Heart right ventricle (tissue), 16 donors: ENCODE measurements at regions not wholly inside any gene's neighbourhood (a gene's known extent, or its start where the extent isn't known, plus 50 kb on each side); places are given as distances from the start of the nearest gene placed in this dataset.

Experiments used
- ATAC-seq, 8 donors: fragments of 200-7000 bp; cut with Tn5 transposase; one replicate each; pipeline ENCODE4 v1.9.1; 2020; ENCODE audit warnings: mild to moderate bottlenecking in 8 of 8, moderate library complexity in 8 of 8, moderate number of reproducible peaks in 1 of 8
- DNase-seq, 2 donors: peaks; one replicate each; pipeline ENCODE4 v3.0.0-alpha.2; 2020
- H3K27ac ChIP-seq, 10 donors: fragments of 200-600 bp; sonication (generic) in 2 of 10; one replicate each; pipeline versions ENCODE4 v1.5.0 to v1.8.0; 2020 to 2022; ENCODE audit warnings: mild to moderate bottlenecking in 3 of 10
- H3K27me3 ChIP-seq, 7 donors: fragments of 200-600 bp; one replicate each; pipeline ENCODE4 v1.8.0; 2021 to 2022; ENCODE audit warnings: mild to moderate bottlenecking in 2 of 7
- H3K36me3 ChIP-seq, 9 donors: fragments of 200-600 bp; sonication (generic) in 1 of 9; one replicate each; pipeline versions ENCODE4 v1.5.0 to v1.8.0; 2020 to 2022; ENCODE audit warnings: mild to moderate bottlenecking in 2 of 9
- H3K4me1 ChIP-seq, 9 donors: fragments of 200-600 bp; sonication (generic) in 1 of 9; one replicate each; pipeline versions ENCODE4 v1.5.0 to v1.8.0; 2020 to 2022; ENCODE audit warnings: mild to moderate bottlenecking in 4 of 9
- H3K4me3 ChIP-seq, 10 donors: fragments of 200-600 bp; sonication (generic) in 2 of 10; one replicate each; pipeline versions ENCODE4 v1.5.0 to v1.8.0; 2020 to 2022; ENCODE audit warnings: mild to moderate bottlenecking in 7 of 10, moderate library complexity in 2 of 10
- H3K9me3 ChIP-seq, 11 donors: fragments of 200-600 bp in 10 of 11; sonication (generic) in 2 of 11; one replicate each; pipeline versions ENCODE4 v1.5.0 to v1.8.0; 2013 to 2022; ENCODE audit warnings: mild to moderate bottlenecking in 2 of 11, control low read depth in 1 of 11, moderate library complexity in 1 of 11
- WGBS, 2 donors: extraction: QIAGEN DNeasy Blood & Tissue Kit; methylation state at CpG; one replicate each; pipeline ENCODE4 v1.1.7; 2013; ENCODE audit warnings: inconsistent platforms in 1 of 2; 5-methylcytosine and 5-hydroxymethylcytosine counted together
- intact Hi-C, 10 donors: fragments of 100-400 bp; cut with DNase I; formaldehyde crosslinking; loops; one replicate each; pipeline versions ENCODE4 v1.11.1 to v1.14.2; 2022
- TF ChIP-seq, protein P1 (sequence below), 9 donors: fragments of 200-600 bp; sonication (generic) in 2 of 9; IDR thresholded peaks; one replicate each; pipeline versions ENCODE4 v1.5.0 to v1.8.0; 2021 to 2022; ENCODE audit warnings: antibody characterized with exemption in 9 of 9, mild to moderate bottlenecking in 5 of 9, moderate library complexity in 1 of 9
- donor health status: Arrhythmogenic right ventricular cardiomyopathy.
- donor health status: ischemic (EF 13 %, LVEDD 7.1; RV severe dilation, severe dysfunction).
- donor health status: healthy with polysubstance abuse.
- donor health status: DM: no; HTN: yes; CAD: no.
- donor health status: DM: no; HTN: no; CAD: no.
- donor health status: ischemic (EF 25% LVEDD 6.9; RV normal size, moderate dysfunction).
- donor health status: ischemic (EF 25% LVEDD 5.7; RV mildly dilated, moderate dysfunction).
- donor health status: healthy.
- donor health status: DM: yes; HTN: yes; CAD: no.
- donor health status: Ischemic cardiomyopathy.
- donor health status: ischemic (EF 35%, LVEDD 5.7; RV mildly dilated, moderate dysfunction).
- donor health status: nonischemic (EF 11% LVEDD 7.7; RV severe dilation, severe dysfunction).
- donor health status: DM: yes; HTN: yes; CAD: no.
- donor health status: PGD.
- donor health status: ischemic (EF 29% LVEDD 5.4; RV normal size, mild dysfunction).
- donor health status: nonischemic (EF 23%, LVEDD 6.1; RV moderate dilation, normal function).

- H3K27ac ChIP-seq: no peak overlapping the region
- ATAC-seq: no peak
- intact Hi-C loops: no loop called here
- H3K4me3 ChIP-seq: no peak overlapping the region
- WGBS, 2 donors: 37 to 54% methylated on average over 2 of the region's 2 CpGs
- no peaks in the 10 kb centered on the region for H3K9me3 ChIP-seq
- no peaks in the 10 kb centered on the region for H3K4me1 ChIP-seq
- no peak for DNase-seq
- peaks cover 0 to 4% (median 0%) of the 10 kb centered on the region in 7 donors for H3K27me3 ChIP-seq
- H3K36me3 ChIP-seq: no peaks in the 10 kb centered on the region
- TF ChIP-seq, protein P1, sequence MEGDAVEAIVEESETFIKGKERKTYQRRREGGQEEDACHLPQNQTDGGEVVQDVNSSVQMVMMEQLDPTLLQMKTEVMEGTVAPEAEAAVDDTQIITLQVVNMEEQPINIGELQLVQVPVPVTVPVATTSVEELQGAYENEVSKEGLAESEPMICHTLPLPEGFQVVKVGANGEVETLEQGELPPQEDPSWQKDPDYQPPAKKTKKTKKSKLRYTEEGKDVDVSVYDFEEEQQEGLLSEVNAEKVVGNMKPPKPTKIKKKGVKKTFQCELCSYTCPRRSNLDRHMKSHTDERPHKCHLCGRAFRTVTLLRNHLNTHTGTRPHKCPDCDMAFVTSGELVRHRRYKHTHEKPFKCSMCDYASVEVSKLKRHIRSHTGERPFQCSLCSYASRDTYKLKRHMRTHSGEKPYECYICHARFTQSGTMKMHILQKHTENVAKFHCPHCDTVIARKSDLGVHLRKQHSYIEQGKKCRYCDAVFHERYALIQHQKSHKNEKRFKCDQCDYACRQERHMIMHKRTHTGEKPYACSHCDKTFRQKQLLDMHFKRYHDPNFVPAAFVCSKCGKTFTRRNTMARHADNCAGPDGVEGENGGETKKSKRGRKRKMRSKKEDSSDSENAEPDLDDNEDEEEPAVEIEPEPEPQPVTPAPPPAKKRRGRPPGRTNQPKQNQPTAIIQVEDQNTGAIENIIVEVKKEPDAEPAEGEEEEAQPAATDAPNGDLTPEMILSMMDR (IDR thresholded peaks at IDR 0.05): no peak
Measured at GRCh38 chr9:107221321-107221720, 61.8 kb upstream of the RAD23B start.

DNA sequence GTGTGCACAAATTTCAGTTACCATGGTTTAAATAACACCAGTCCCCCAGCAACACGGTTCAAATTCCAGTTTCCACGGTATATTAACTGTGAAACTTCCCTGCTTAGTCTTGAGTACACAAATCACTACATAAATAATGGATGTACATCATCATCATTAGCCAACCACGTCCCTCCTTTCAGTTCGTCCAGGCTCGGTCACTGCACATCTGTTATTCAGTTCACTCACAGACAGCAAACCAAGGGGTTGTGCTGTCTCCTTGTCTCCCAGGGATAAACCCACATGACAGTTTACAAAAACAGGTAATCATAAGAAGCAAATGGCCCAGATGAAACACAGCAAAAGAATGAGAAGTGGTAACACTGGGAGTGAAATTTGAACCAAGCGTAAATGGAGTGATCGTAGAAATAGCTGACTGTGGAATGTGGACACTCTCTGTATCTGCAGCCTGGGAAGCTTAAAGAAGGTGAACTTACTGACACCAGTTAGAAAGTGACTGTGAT lies 61.0 kb upstream of the RAD23B start:
- ATAC-seq (no peak), DNase-seq (no peak)
- intact Hi-C loops: no loop called here
- Histone ChIP-seq H3K4me1 (no peaks in the 10 kb centered on the region), H3K4me3 (no peak overlapping the region), H3K27me3 (peaks cover 0 to 7% (median 0%) of the 10 kb centered on the region in 7 donors), H3K9me3 (no peaks in the 10 kb centered on the region), H3K36me3 (no peaks in the 10 kb centered on the region), H3K27ac (no peak overlapping the region)
- TF ChIP-seq, protein P1 (IDR thresholded peaks at IDR 0.05): no peak
- 68 to 74% methylated on average over 7 of the region's 7 CpGs for WGBS, 2 donors

- intact Hi-C loops: no loop called here
- no peak overlapping the region for H3K4me3 ChIP-seq
- ATAC-seq: no peak
- TF ChIP-seq, protein P1 (IDR thresholded peaks at IDR 0.05): no peak
- no peak for DNase-seq
- H3K4me1 ChIP-seq: no peaks in the 10 kb centered on the region
- H3K36me3 ChIP-seq: no peaks in the 10 kb centered on the region
- H3K27me3 ChIP-seq: peaks cover 0 to 18% (median 0%) of the 10 kb centered on the region in 7 donors
- no peak overlapping the region for H3K27ac ChIP-seq
- 77 to 92% methylated on average over 2 of the region's 2 CpGs for WGBS, 2 donors
- no peaks in the 10 kb centered on the region for H3K9me3 ChIP-seq
Measured at GRCh38 chr9:107223381-107223780, 59.7 kb upstream of the RAD23B start.

- Histone ChIP-seq H3K9me3 (no peaks in the 10 kb centered on the region), H3K36me3 (no peaks in the 10 kb centered on the region), H3K27ac (no peak overlapping the region), H3K4me3 (no peak overlapping the region), H3K4me1 (no peaks in the 10 kb centered on the region), H3K27me3 (peaks cover 0 to 25% (median 0%) of the 10 kb centered on the region in 7 donors)
- TF ChIP-seq, protein P1 (IDR thresholded peaks at IDR 0.05): no peak
- ATAC-seq (no peak), DNase-seq (no peak)
- intact Hi-C loops: no loop called here
- WGBS, 2 donors: 80 to 86% methylated on average over 2 of the region's 2 CpGs
Measured at GRCh38 chr9:107224252-107224651, 58.8 kb upstream of the RAD23B start.
